ENCODE measurements at regions not wholly inside any gene's neighbourhood (a gene's known extent, or its start where the extent isn't known, plus 50 kb on each side); places are given as distances from the start of the nearest gene placed in this dataset.

- no peak for DNase-seq (ENCODE audit: low spot score)
These were observed 311.3 kb downstream of the TNS1 start for GRCh38 chr2:217691516-217691915.

- no peak for DNase-seq (ENCODE audit: low spot score)
These were observed 313.7 kb downstream of the TNS1 start for GRCh38 chr2:217689053-217689452.

GRCh38 chr2:217688494-217688893, 314.3 kb downstream of the TNS1 start:
- no peak for DNase-seq (ENCODE audit: low spot score)

GRCh38 chr2:217687771-217688170, 315.0 kb downstream of the TNS1 start:
- DNase-seq (ENCODE audit: low spot score), result no peak

GRCh38 chr2:217685255-217685605, 317.6 kb downstream of the TNS1 start:
- no peak for DNase-seq (ENCODE audit: low spot score)

GRCh38 chr2:217684431-217685254, 318.2 kb downstream of the TNS1 start:
- no peak for DNase-seq (ENCODE audit: low spot score)

GRCh38 chr2:217683106-217683870, 319.5 kb downstream of the TNS1 start:
- no peak for DNase-seq (ENCODE audit: low spot score)

- no peak for DNase-seq (ENCODE audit: low spot score)
These were observed 321.0 kb downstream of the TNS1 start for GRCh38 chr2:217681791-217682190.

GRCh38 chr2:217680381-217680780, 322.4 kb downstream of the TNS1 start:
- DNase-seq (ENCODE audit: low spot score), result no peak

- DNase-seq (ENCODE audit: low spot score), result no peak
These were observed 329.2 kb downstream of the TNS1 start for GRCh38 chr2:217673627-217674026.

- no peak for DNase-seq (ENCODE audit: low spot score)
These were observed 330.3 kb downstream of the TNS1 start for GRCh38 chr2:217672472-217672871.

GRCh38 chr2:217671871-217672270, 330.9 kb downstream of the TNS1 start:
- no peak for DNase-seq (ENCODE audit: low spot score)

GRCh38 chr2:217671075-217671474, 331.7 kb downstream of the TNS1 start:
- DNase-seq (ENCODE audit: low spot score), result no peak

GRCh38 chr2:217669831-217670230, 333.0 kb downstream of the TNS1 start:
- DNase-seq (ENCODE audit: low spot score), result no peak

GRCh38 chr2:217667512-217667911, 335.3 kb downstream of the TNS1 start:
- no peak for DNase-seq (ENCODE audit: low spot score)

GRCh38 chr2:217667035-217667434, 335.8 kb downstream of the TNS1 start:
- no peak for DNase-seq (ENCODE audit: low spot score)

GRCh38 chr2:217666338-217666737, 336.5 kb downstream of the TNS1 start:
- no peak for DNase-seq (ENCODE audit: low spot score)

- no peak for DNase-seq (ENCODE audit: low spot score)
These were observed 338.0 kb downstream of the TNS1 start for GRCh38 chr2:217664761-217665160.

GRCh38 chr2:217662984-217663602, 339.7 kb downstream of the TNS1 start:
- DNase-seq (ENCODE audit: low spot score), result no peak

GRCh38 chr2:217661378-217661777, 341.4 kb downstream of the TNS1 start:
- DNase-seq (ENCODE audit: low spot score), result no peak

- no peak for DNase-seq (ENCODE audit: low spot score)
These were observed 342.4 kb downstream of the TNS1 start for GRCh38 chr2:217660423-217660822.

GRCh38 chr2:217658806-217659205, 344.0 kb downstream of the TNS1 start:
- no peak for DNase-seq (ENCODE audit: low spot score)

- DNase-seq (ENCODE audit: low spot score), result no peak
These were observed 345.5 kb downstream of the TNS1 start for GRCh38 chr2:217657252-217657651.
